ENCODE measurements at regions not wholly inside any gene's neighbourhood (a gene's known extent, or its start where the extent isn't known, plus 50 kb on each side); places are given as distances from the start of the nearest gene placed in this dataset.

DNA sequence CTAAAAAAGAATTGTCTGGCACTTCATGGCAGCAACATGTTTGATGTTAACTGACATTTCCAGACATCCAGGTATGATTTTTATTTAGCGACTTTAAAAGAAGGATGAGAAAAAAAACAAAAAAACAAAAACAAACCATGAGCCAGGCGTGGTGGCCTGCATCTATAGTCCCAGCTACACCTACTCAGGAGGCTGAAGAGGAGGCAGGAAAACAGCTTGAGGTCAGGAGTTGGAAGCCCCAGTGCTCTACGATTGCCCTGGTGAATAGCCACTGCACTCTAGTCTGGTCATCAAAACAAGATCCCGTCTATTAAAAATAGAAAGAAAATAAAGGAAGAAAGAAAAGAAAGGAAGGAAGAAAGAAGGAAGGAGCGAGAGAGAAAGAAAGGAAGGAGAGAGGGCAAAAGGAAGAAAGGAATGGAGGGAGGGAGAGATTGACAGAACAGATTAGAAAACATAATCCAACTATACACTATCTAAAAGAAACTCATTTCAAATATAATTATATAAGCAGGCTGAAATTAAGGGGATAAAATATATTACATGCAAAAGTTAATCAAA, 141.6 kb downstream of the TRIM27 start:
- H3F3A ChIP-seq (ENCODE audit: insufficient read depth, low read length, poor library complexity, severe bottlenecking) = no peaks in the 10 kb centered on the region
- H2AFZ ChIP-seq (ENCODE audit: low read depth, low read length) = no peak overlapping the region

DNA sequence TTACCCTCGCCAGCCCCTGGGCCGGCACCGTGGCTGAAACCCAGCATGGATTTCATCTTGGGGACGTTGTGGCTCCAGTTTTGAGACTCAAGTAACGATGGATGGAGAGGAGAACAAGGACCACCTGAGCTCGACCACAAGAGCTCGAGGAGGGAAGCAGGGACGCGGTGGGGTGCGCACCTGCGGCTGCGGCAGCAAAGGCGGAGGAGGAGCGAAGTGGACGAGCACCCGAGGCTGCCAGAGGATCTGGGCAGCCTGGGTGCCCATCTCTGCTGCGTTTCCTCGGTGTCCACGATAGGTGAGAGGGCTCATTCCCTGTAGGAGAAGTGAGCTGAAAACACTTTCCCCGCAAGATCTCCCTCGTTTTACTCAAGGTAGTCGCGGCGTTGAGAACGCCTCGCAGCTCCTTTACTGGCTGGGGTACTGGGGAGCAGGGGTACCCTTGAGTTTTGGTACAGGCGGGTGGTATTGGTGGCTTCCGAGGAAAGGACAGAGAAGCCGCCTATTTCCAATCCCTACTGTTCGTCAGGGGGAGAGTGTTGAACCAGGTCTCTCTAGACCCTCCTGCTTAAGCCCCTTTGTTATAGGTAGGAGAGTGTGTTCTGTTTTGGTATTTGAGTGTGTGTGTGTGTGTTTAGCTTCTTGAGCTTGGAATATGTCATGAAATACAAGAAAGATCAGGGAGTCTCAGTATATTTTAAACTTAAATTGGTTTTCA, 137.7 kb downstream of the TRIM27 start:
- H2AFZ ChIP-seq (ENCODE audit: low read depth, low read length) = no peak overlapping the region
- peaks cover 5% of the 10 kb centered on the region for H3K9me3 ChIP-seq (ENCODE audit: low read length)
- no peak overlapping the region for H3K9ac ChIP-seq (ENCODE audit: low read length)
- no peak for TF ChIP-seq EZH2 (IDR thresholded peaks at IDR 0.05; ENCODE audit: borderline replicate concordance, insufficient read depth, low read length, poor library complexity, severe bottlenecking)
- TF ChIP-seq TAF1 (IDR thresholded peaks at IDR 0.05; ENCODE audit: low read depth) = no peak
- TF ChIP-seq, protein P1, sequence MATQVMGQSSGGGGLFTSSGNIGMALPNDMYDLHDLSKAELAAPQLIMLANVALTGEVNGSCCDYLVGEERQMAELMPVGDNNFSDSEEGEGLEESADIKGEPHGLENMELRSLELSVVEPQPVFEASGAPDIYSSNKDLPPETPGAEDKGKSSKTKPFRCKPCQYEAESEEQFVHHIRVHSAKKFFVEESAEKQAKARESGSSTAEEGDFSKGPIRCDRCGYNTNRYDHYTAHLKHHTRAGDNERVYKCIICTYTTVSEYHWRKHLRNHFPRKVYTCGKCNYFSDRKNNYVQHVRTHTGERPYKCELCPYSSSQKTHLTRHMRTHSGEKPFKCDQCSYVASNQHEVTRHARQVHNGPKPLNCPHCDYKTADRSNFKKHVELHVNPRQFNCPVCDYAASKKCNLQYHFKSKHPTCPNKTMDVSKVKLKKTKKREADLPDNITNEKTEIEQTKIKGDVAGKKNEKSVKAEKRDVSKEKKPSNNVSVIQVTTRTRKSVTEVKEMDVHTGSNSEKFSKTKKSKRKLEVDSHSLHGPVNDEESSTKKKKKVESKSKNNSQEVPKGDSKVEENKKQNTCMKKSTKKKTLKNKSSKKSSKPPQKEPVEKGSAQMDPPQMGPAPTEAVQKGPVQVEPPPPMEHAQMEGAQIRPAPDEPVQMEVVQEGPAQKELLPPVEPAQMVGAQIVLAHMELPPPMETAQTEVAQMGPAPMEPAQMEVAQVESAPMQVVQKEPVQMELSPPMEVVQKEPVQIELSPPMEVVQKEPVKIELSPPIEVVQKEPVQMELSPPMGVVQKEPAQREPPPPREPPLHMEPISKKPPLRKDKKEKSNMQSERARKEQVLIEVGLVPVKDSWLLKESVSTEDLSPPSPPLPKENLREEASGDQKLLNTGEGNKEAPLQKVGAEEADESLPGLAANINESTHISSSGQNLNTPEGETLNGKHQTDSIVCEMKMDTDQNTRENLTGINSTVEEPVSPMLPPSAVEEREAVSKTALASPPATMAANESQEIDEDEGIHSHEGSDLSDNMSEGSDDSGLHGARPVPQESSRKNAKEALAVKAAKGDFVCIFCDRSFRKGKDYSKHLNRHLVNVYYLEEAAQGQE (IDR thresholded peaks at IDR 0.05; ENCODE audit: borderline replicate concordance) = no peak
- TF ChIP-seq, protein P2, sequence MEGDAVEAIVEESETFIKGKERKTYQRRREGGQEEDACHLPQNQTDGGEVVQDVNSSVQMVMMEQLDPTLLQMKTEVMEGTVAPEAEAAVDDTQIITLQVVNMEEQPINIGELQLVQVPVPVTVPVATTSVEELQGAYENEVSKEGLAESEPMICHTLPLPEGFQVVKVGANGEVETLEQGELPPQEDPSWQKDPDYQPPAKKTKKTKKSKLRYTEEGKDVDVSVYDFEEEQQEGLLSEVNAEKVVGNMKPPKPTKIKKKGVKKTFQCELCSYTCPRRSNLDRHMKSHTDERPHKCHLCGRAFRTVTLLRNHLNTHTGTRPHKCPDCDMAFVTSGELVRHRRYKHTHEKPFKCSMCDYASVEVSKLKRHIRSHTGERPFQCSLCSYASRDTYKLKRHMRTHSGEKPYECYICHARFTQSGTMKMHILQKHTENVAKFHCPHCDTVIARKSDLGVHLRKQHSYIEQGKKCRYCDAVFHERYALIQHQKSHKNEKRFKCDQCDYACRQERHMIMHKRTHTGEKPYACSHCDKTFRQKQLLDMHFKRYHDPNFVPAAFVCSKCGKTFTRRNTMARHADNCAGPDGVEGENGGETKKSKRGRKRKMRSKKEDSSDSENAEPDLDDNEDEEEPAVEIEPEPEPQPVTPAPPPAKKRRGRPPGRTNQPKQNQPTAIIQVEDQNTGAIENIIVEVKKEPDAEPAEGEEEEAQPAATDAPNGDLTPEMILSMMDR (IDR thresholded peaks at IDR 0.05; ENCODE audit: poor library complexity, severe bottlenecking) = no peak
- no peaks in the 10 kb centered on the region for H4K20me1 ChIP-seq (ENCODE audit: insufficient read depth)
- no peaks in the 10 kb centered on the region for H3K9me2 ChIP-seq (ENCODE audit: insufficient read depth, low read length)
- H3K4me3 ChIP-seq (ENCODE audit: low read length) = no peak overlapping the region
- H3K79me2 ChIP-seq (replicated peaks; ENCODE audit: insufficient read depth, low read length) = no peaks in the 10 kb centered on the region
- no peaks in the 10 kb centered on the region for H3K36me3 ChIP-seq (ENCODE audit: insufficient read depth, low read length)
- peaks cover 99% of the 10 kb centered on the region for H3K27me3 ChIP-seq (ENCODE audit: insufficient read depth, low read depth, low read length)
- H3F3A ChIP-seq (ENCODE audit: insufficient read depth, low read length, poor library complexity, severe bottlenecking) = no peaks in the 10 kb centered on the region
- H3K4me2 ChIP-seq (ENCODE audit: low read length) = no peak overlapping the region
- no peak overlapping the region for H3K27ac ChIP-seq (ENCODE audit: low read length)

More for the DNA sequence above, 141.6 kb downstream of the TRIM27 start:
- H3K27me3 ChIP-seq (ENCODE audit: insufficient read depth, low read depth, low read length) = peaks cover 98% of the 10 kb centered on the region
- no peak overlapping the region for H3K4me2 ChIP-seq (ENCODE audit: low read length)
- peaks cover 5% of the 10 kb centered on the region for H3K9me3 ChIP-seq (ENCODE audit: low read length)
- no peak overlapping the region for H3K4me3 ChIP-seq (ENCODE audit: low read length)
- no peak overlapping the region for H3K9ac ChIP-seq (ENCODE audit: low read length)
- no peaks in the 10 kb centered on the region for H3K36me3 ChIP-seq (ENCODE audit: insufficient read depth, low read length)
- H4K20me1 ChIP-seq (ENCODE audit: insufficient read depth) = no peaks in the 10 kb centered on the region
- no peaks in the 10 kb centered on the region for H3K79me2 ChIP-seq (replicated peaks; ENCODE audit: insufficient read depth, low read length)
- no peaks in the 10 kb centered on the region for H3K9me2 ChIP-seq (ENCODE audit: insufficient read depth, low read length)
- H3K27ac ChIP-seq (ENCODE audit: low read length) = no peak overlapping the region
- TF ChIP-seq EZH2 (IDR thresholded peaks at IDR 0.05; ENCODE audit: borderline replicate concordance, insufficient read depth, low read length, poor library complexity, severe bottlenecking) (no peak), EP300 (conservative IDR thresholded peaks at IDR 0.05; ENCODE audit: poor library complexity, severe bottlenecking) (no peak), MXI1 (conservative IDR thresholded peaks at IDR 0.05; ENCODE audit: poor library complexity, severe bottlenecking) (no peak), RAD21 (conservative IDR thresholded peaks at IDR 0.05) (no peak), TAF1 (IDR thresholded peaks at IDR 0.05; ENCODE audit: low read depth) (no peak), SMC3 (conservative IDR thresholded peaks at IDR 0.05; ENCODE audit: poor library complexity) (no peak)
- TF ChIP-seq, protein P2 (IDR thresholded peaks at IDR 0.05; ENCODE audit: poor library complexity, severe bottlenecking) = no peak

All from neural cell (in vitro differentiated cells).